ENCODE measurements at regions not wholly inside any gene's neighbourhood (a gene's known extent, or its start where the extent isn't known, plus 50 kb on each side); places are given as distances from the start of the nearest gene placed in this dataset.
A peak's percentile ranks its signal among the peaks of the same experiment; 100 is the strongest.

- no peaks in the 10 kb centered on the region for H3K4me1 ChIP-seq (ENCODE audit: control insufficient read depth in 2 of 3, insufficient read depth in 2 of 3, low read depth in 1 of 3, low read length in 3 of 3)
- H3K27ac ChIP-seq (ENCODE audit: low read depth in 2 of 2, low read length in 2 of 2), result no peak overlapping the region
- H3K9me3 ChIP-seq (ENCODE audit: control insufficient read depth in 2 of 3, insufficient read depth in 1 of 3, low read length in 3 of 3), result no peaks in the 10 kb centered on the region
- DNase-seq (no peak), FAIRE-seq (no peak)
- H3K9ac ChIP-seq (ENCODE audit: low read length in 3 of 3), result no peak overlapping the region
- no peak overlapping the region for H3K4me3 ChIP-seq (ENCODE audit: low read length in 3 of 3)
- no peaks in the 10 kb centered on the region for H3K27me3 ChIP-seq (ENCODE audit: control insufficient read depth, insufficient read depth, low read length)
- intact Hi-C loops (cut with DNase I), result no loop called here
- no peak for TF ChIP-seq CTCF (IDR thresholded peaks at IDR 0.05; ENCODE audit: borderline replicate concordance, extremely low read depth, insufficient read depth)
- no peaks in the 10 kb centered on the region for H3K36me3 ChIP-seq (ENCODE audit: control insufficient read depth in 2 of 3, insufficient read depth in 3 of 3, low read length in 3 of 3)
These were observed 763.9 kb downstream of the TMEM182 start for GRCh38 chr2:103525756-103526155.

GRCh38 chr2:103526757-103527156, 764.9 kb downstream of the TMEM182 start:
- DNase-seq (peak in 1 of 5 donors; percentile 56), FAIRE-seq (no peak)
- H3K9me3 ChIP-seq (ENCODE audit: control insufficient read depth in 2 of 3, insufficient read depth in 1 of 3, low read length in 3 of 3), result no peaks in the 10 kb centered on the region
- no peaks in the 10 kb centered on the region for H3K4me1 ChIP-seq (ENCODE audit: control insufficient read depth in 2 of 3, insufficient read depth in 2 of 3, low read depth in 1 of 3, low read length in 3 of 3)
- intact Hi-C loops (cut with DNase I), result no loop called here
- H3K27me3 ChIP-seq (ENCODE audit: control insufficient read depth, insufficient read depth, low read length), result no peaks in the 10 kb centered on the region
- no peak overlapping the region for H3K27ac ChIP-seq (ENCODE audit: low read depth in 2 of 2, low read length in 2 of 2)
- H3K4me3 ChIP-seq (ENCODE audit: low read length in 3 of 3), result no peak overlapping the region
- no peak overlapping the region for H3K9ac ChIP-seq (ENCODE audit: low read length in 3 of 3)
- no peaks in the 10 kb centered on the region for H3K36me3 ChIP-seq (ENCODE audit: control insufficient read depth in 2 of 3, insufficient read depth in 3 of 3, low read length in 3 of 3)
- no peak for TF ChIP-seq CTCF (IDR thresholded peaks at IDR 0.05; ENCODE audit: borderline replicate concordance, extremely low read depth, insufficient read depth)

- no peak for DNase-seq
- Histone ChIP-seq H3K9me3 (ENCODE audit: control insufficient read depth in 2 of 3, insufficient read depth in 1 of 3, low read length in 3 of 3) (no peaks in the 10 kb centered on the region), H3K4me1 (ENCODE audit: control insufficient read depth in 2 of 3, insufficient read depth in 2 of 3, low read depth in 1 of 3, low read length in 3 of 3) (no peaks in the 10 kb centered on the region), H3K36me3 (ENCODE audit: control insufficient read depth in 2 of 3, insufficient read depth in 3 of 3, low read length in 3 of 3) (no peaks in the 10 kb centered on the region), H3K27ac (ENCODE audit: low read depth in 2 of 2, low read length in 2 of 2) (no peak overlapping the region), H3K4me3 (ENCODE audit: low read length in 3 of 3) (no peak overlapping the region), H3K27me3 (ENCODE audit: control insufficient read depth, insufficient read depth, low read length) (no peaks in the 10 kb centered on the region), H3K9ac (ENCODE audit: low read length in 3 of 3) (no peak overlapping the region)
- FAIRE-seq, result no peak
- intact Hi-C loops (cut with DNase I), result no loop called here
- no peak for TF ChIP-seq CTCF (IDR thresholded peaks at IDR 0.05; ENCODE audit: borderline replicate concordance, extremely low read depth, insufficient read depth)
These were observed 765.4 kb downstream of the TMEM182 start for GRCh38 chr2:103527278-103527677.

- H3K36me3 ChIP-seq (ENCODE audit: control insufficient read depth in 2 of 3, insufficient read depth in 3 of 3, low read length in 3 of 3), result no peaks in the 10 kb centered on the region
- H3K27me3 ChIP-seq (ENCODE audit: control insufficient read depth, insufficient read depth, low read length), result no peaks in the 10 kb centered on the region
- H3K4me1 ChIP-seq (ENCODE audit: control insufficient read depth in 2 of 3, insufficient read depth in 2 of 3, low read depth in 1 of 3, low read length in 3 of 3), result no peaks in the 10 kb centered on the region
- H3K9me3 ChIP-seq (ENCODE audit: control insufficient read depth in 2 of 3, insufficient read depth in 1 of 3, low read length in 3 of 3), result no peaks in the 10 kb centered on the region
- DNase-seq (no peak), FAIRE-seq (no peak)
- no peak overlapping the region for H3K9ac ChIP-seq (ENCODE audit: low read length in 3 of 3)
- intact Hi-C loops (cut with DNase I), result no loop called here
- TF ChIP-seq CTCF (IDR thresholded peaks at IDR 0.05; ENCODE audit: borderline replicate concordance, extremely low read depth, insufficient read depth), result no peak
- no peak overlapping the region for H3K27ac ChIP-seq (ENCODE audit: low read depth in 2 of 2, low read length in 2 of 2)
- H3K4me3 ChIP-seq (ENCODE audit: low read length in 3 of 3), result no peak overlapping the region
These were observed 768.1 kb downstream of the TMEM182 start for GRCh38 chr2:103529798-103530502.

All from kidney (tissue), 13 donors.